ENCODE measurements at regions not wholly inside any gene's neighbourhood (a gene's known extent, or its start where the extent isn't known, plus 50 kb on each side); places are given as distances from the start of the nearest gene placed in this dataset.
"Not testable (repeated sequence)": the region's sequence is repeated elsewhere in the genome, so short reads cannot be mapped to it uniquely, and the experiment has no call there.

GRCh38 chr21:28473530-28474220 is 519.0 kb downstream of the LTN1 start:
- ATAC-seq (no peak), FAIRE-seq (no peak), DNase-seq (ENCODE audit: extremely low read depth in 1 of 4, low spot score in 3 of 4) (no peak)
- in situ Hi-C loops (cut with MboI) (no loop called here), intact Hi-C loops (cut with micrococcal nuclease) (no loop called here)
- CTCF ChIA-PET (ENCODE audit: low intra/inter-chr PET ratio): no interaction called here
- POLR2A ChIA-PET: no interaction called here
- 0% methylated on average over 2 of the region's 2 CpGs for WGBS (ENCODE audit: insufficient coverage, low coverage, missing lambda C conversion rate)
- Histone ChIP-seq H3K9me1 (ENCODE audit: control insufficient read depth, insufficient read depth, low read length) (no peaks in the 10 kb centered on the region), H2AFZ (ENCODE audit: low read depth, low read length) (no peak overlapping the region), H3K4me2 (ENCODE audit: insufficient read depth, low read length) (no peak overlapping the region), H3K27ac (ENCODE audit: extremely low read depth, low read depth, low read length) (no peak overlapping the region), H3K9me3 (replicated peaks; ENCODE audit: control insufficient read depth, insufficient read depth, low read depth, low read length) (no peaks in the 10 kb centered on the region; the same call in 1 of the 2 replicates), H3K4me1 (replicated peaks in 1 of 2; ENCODE audit: control insufficient read depth in 2 of 2, insufficient read depth in 2 of 2, low read length in 2 of 2) (no peaks in the 10 kb centered on the region), H3K79me2 (ENCODE audit: control insufficient read depth, insufficient read depth, low read length) (no peaks in the 10 kb centered on the region), H3K36me3 (ENCODE audit: control insufficient read depth, insufficient read depth, low read length) (no peaks in the 10 kb centered on the region), H4K20me1 (replicated peaks; ENCODE audit: control insufficient read depth, insufficient read depth, low read length) (no peaks in the 10 kb centered on the region), H3K4me3 (no peak overlapping the region), H3K9ac (ENCODE audit: insufficient read depth in 1 of 2, low read depth in 2 of 2, low read length in 2 of 2) (no peak overlapping the region), H3K27me3 (ENCODE audit: control insufficient read depth in 2 of 2, insufficient read depth in 2 of 2, low read length in 2 of 2) (no peaks in the 10 kb centered on the region)
- no peak for TF ChIP-seq CEBPG (CRISPR knock-in tag; IDR thresholded peaks at IDR 0.05)
- TF ChIP-seq CEBPG (tag; conservative IDR thresholded peaks at IDR 0.05 in 1 of 2, IDR thresholded peaks at IDR 0.05 in 1 of 2): 0 out of 4 replicates have a peak, but pooled peaks of 1 of the 2 experiments have one; percentile 16
- TF ChIP-seq CEBPB (tag; IDR thresholded peaks at IDR 0.05): peak; percentile 29; the same call in 1 of the 2 replicates
- no peak for TF ChIP-seq ZFP1 (CRISPR knock-in tag; IDR thresholded peaks at IDR 0.05)
- BruUV-seq (replicated peaks): no TSS peak

GRCh38 chr21:28472543-28472942 is 520.1 kb downstream of the LTN1 start:
- H3K9me1 ChIP-seq (ENCODE audit: control insufficient read depth, insufficient read depth, low read length); H4K20me1 ChIP-seq (replicated peaks; ENCODE audit: control insufficient read depth, insufficient read depth, low read length); intact Hi-C loops (cut with micrococcal nuclease); H3K27me3 ChIP-seq (ENCODE audit: control insufficient read depth in 2 of 2, insufficient read depth in 2 of 2, low read length in 2 of 2); H3K27ac ChIP-seq (ENCODE audit: extremely low read depth, low read depth, low read length); H3K79me2 ChIP-seq (ENCODE audit: control insufficient read depth, insufficient read depth, low read length); H3K4me1 ChIP-seq (replicated peaks in 1 of 2; ENCODE audit: control insufficient read depth in 2 of 2, insufficient read depth in 2 of 2, low read length in 2 of 2); FAIRE-seq; ATAC-seq; H3K36me3 ChIP-seq (ENCODE audit: control insufficient read depth, insufficient read depth, low read length); H2AFZ ChIP-seq (ENCODE audit: low read depth, low read length); in situ Hi-C loops (cut with MboI); POLR2A ChIA-PET; H3K4me3 ChIP-seq; H3K4me2 ChIP-seq (ENCODE audit: insufficient read depth, low read length); H3K9ac ChIP-seq (ENCODE audit: insufficient read depth in 1 of 2, low read depth in 2 of 2, low read length in 2 of 2); CTCF ChIA-PET (ENCODE audit: low intra/inter-chr PET ratio); BruUV-seq (replicated peaks); DNase-seq (ENCODE audit: extremely low read depth in 1 of 4, low spot score in 3 of 4); H3K9me3 ChIP-seq (replicated peaks; ENCODE audit: control insufficient read depth, insufficient read depth, low read depth, low read length): not testable (repeated sequence)
- 0% methylated on average over 2 of the region's 2 CpGs for WGBS (ENCODE audit: insufficient coverage, low coverage, missing lambda C conversion rate)
